Keratinocyte (primary cell): ENCODE measurements at regions not wholly inside any gene's neighbourhood (a gene's known extent, or its start where the extent isn't known, plus 50 kb on each side); places are given as distances from the start of the nearest gene placed in this dataset.

ENCODE experiments used
- EZH2 ChIP-seq: IDR thresholded peaks from one replicate; pipeline ENCODE4 v1.6.1; 2012; ENCODE audit warnings: inconsistent platforms, mild to moderate bottlenecking, low read length, moderate library complexity
- TF ChIP-seq, protein P1 (sequence below), 3 experiments: IDR thresholded peaks in 1 of 3; conservative IDR thresholded peaks in 1 of 3; optimal IDR thresholded peaks in 1 of 3; 2 replicates in 2 of 3; 3 replicates in 1 of 3; pipeline versions ENCODE3 to v1.5.1; 2011; ENCODE audit warnings: low read length in 3 of 3, mild to moderate bottlenecking in 3 of 3, moderate library complexity in 2 of 3, control low read depth in 1 of 3, inconsistent platforms in 1 of 3; ENCODE audit not compliant: insufficient read depth in 2 of 3; ENCODE audit errors: extremely low read depth in 1 of 3

DNA sequence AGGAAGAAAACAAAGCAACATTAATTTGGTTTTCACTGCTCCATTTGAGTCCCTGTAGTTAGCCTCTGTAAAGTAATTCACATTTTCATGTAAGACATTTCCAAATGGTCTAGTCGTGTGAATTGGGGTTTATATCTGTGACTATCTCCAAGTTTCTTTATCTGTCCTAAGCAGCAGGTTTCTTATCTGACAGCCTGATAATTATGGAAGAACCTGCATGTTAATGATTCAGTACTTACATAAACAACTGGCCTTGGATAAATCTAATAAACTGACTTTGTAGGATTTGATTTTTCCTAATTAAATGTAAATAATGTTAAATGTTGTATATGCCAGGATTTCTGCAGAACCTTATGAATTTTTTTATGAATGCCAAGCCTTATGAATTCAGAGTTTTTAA is 964.9 kb downstream of the NR2F1-AS1 start:
- TF ChIP-seq, protein P1, sequence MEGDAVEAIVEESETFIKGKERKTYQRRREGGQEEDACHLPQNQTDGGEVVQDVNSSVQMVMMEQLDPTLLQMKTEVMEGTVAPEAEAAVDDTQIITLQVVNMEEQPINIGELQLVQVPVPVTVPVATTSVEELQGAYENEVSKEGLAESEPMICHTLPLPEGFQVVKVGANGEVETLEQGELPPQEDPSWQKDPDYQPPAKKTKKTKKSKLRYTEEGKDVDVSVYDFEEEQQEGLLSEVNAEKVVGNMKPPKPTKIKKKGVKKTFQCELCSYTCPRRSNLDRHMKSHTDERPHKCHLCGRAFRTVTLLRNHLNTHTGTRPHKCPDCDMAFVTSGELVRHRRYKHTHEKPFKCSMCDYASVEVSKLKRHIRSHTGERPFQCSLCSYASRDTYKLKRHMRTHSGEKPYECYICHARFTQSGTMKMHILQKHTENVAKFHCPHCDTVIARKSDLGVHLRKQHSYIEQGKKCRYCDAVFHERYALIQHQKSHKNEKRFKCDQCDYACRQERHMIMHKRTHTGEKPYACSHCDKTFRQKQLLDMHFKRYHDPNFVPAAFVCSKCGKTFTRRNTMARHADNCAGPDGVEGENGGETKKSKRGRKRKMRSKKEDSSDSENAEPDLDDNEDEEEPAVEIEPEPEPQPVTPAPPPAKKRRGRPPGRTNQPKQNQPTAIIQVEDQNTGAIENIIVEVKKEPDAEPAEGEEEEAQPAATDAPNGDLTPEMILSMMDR (optimal IDR thresholded peaks at IDR 0.05 in 1 of 3, IDR thresholded peaks at IDR 0.05 in 1 of 3, conservative IDR thresholded peaks at IDR 0.05 in 1 of 3; ENCODE audit: extremely low read depth in 1 of 3, insufficient read depth in 2 of 3, low read length in 3 of 3), result no peak
- no peak for TF ChIP-seq EZH2
